Keratinocyte (primary cell): ENCODE measurements at regions not wholly inside any gene's neighbourhood (a gene's known extent, or its start where the extent isn't known, plus 50 kb on each side); places are given as distances from the start of the nearest gene placed in this dataset.
"Not testable (repeated sequence)": the region's sequence is repeated elsewhere in the genome, so short reads cannot be mapped to it uniquely, and the experiment has no call there.

Experiments
- DNase-seq: peaks from one replicate; pipeline ENCODE4 v3.0.0-alpha.2; 2011; ENCODE audit warnings: low read depth, missing footprints, low spot score
- FAIRE-seq: peaks from 2 replicates; lab custom pipeline; 2011; peaks lifted over from hg19 to GRCh38; lab: Jason Lieb, UNC
- H2AFZ ChIP-seq: 2 replicates; pipeline ENCODE4 v1.6.0; 2012; ENCODE audit warnings: low read length, control low read depth, inconsistent platforms; ENCODE audit not compliant: control insufficient read depth
- H3K27ac ChIP-seq: 2 replicates; pipeline ENCODE4 v1.5.1; 2011; ENCODE audit warnings: low read length; ENCODE audit not compliant: control insufficient read depth, insufficient read depth
- H3K27me3 ChIP-seq: 3 replicates; pipeline ENCODE4 v1.6.0; 2011; ENCODE audit warnings: low read length; ENCODE audit not compliant: control insufficient read depth, insufficient read depth; ENCODE audit errors: extremely low read depth
- H3K36me3 ChIP-seq, 2 experiments: 2 replicates in 1 of 2; 3 replicates in 1 of 2; pipeline ENCODE4 v1.5.1; 2011; ENCODE audit warnings: low read length in 2 of 2, mild to moderate bottlenecking in 1 of 2; ENCODE audit not compliant: control insufficient read depth in 2 of 2, insufficient read depth in 2 of 2; ENCODE audit errors: extremely low read depth in 1 of 2
- H3K4me1 ChIP-seq: 3 replicates; pipeline ENCODE4 v1.5.1; 2011; ENCODE audit warnings: low read length; ENCODE audit not compliant: control insufficient read depth, insufficient read depth; ENCODE audit errors: extremely low read depth
- H3K4me2 ChIP-seq: 3 replicates; pipeline ENCODE4 v1.6.0; 2011; ENCODE audit warnings: low read depth, low read length; ENCODE audit not compliant: control insufficient read depth, insufficient read depth; ENCODE audit errors: extremely low read depth
- H3K4me3 ChIP-seq, 3 experiments: fragments of 200-600 bp in 1 of 3; sonication (generic) in 1 of 3; 2 replicates in 2 of 3; 3 replicates in 1 of 3; pipeline ENCODE4 v1.5.1; 2011 to 2016; ENCODE audit warnings: low read length in 3 of 3, mild to moderate bottlenecking in 3 of 3, control low read depth in 2 of 3, inconsistent platforms in 1 of 3, low read depth in 1 of 3, mixed read lengths in 1 of 3, mixed run types in 1 of 3, moderate library complexity in 1 of 3; ENCODE audit not compliant: control insufficient read depth in 2 of 3, insufficient read depth in 2 of 3; ENCODE audit errors: extremely low read depth in 1 of 3
- H3K79me2 ChIP-seq: 2 replicates; pipeline ENCODE4 v1.6.0; 2012; ENCODE audit warnings: low read length; ENCODE audit not compliant: control insufficient read depth, insufficient read depth
- H3K9ac ChIP-seq: 3 replicates; pipeline ENCODE4 v1.6.0; 2011; ENCODE audit warnings: low read length; ENCODE audit not compliant: control insufficient read depth, insufficient read depth; ENCODE audit errors: extremely low read depth
- H3K9me1 ChIP-seq: 3 replicates; pipeline ENCODE4 v1.6.0; 2011; ENCODE audit warnings: low read length; ENCODE audit not compliant: control insufficient read depth, insufficient read depth; ENCODE audit errors: extremely low read depth
- H3K9me3 ChIP-seq: 2 replicates; pipeline ENCODE4 v1.5.1; 2012; ENCODE audit warnings: low read depth, low read length; ENCODE audit not compliant: control insufficient read depth
- H4K20me1 ChIP-seq: 3 replicates; pipeline ENCODE4 v1.6.0; 2011; ENCODE audit warnings: low read length; ENCODE audit not compliant: control insufficient read depth, insufficient read depth; ENCODE audit errors: extremely low read depth
- EZH2 ChIP-seq: IDR thresholded peaks from one replicate; pipeline ENCODE4 v1.6.1; 2012; ENCODE audit warnings: inconsistent platforms, mild to moderate bottlenecking, low read length, moderate library complexity
- dilution Hi-C: fragments of 300-500 bp; cut with MboI; formaldehyde crosslinking; loops from one replicate; pipeline ENCODE4 v1.7.0; 2020; ENCODE audit warnings: low sequenced_read_pairs; ENCODE audit not compliant: extremely low pct_ligation_motif_present
- TF ChIP-seq, protein P1 (sequence below), 3 experiments: IDR thresholded peaks in 1 of 3; conservative IDR thresholded peaks in 1 of 3; optimal IDR thresholded peaks in 1 of 3; 2 replicates in 2 of 3; 3 replicates in 1 of 3; pipeline versions ENCODE3 to v1.5.1; 2011; ENCODE audit warnings: low read length in 3 of 3, mild to moderate bottlenecking in 3 of 3, moderate library complexity in 2 of 3, control low read depth in 1 of 3, inconsistent platforms in 1 of 3; ENCODE audit not compliant: insufficient read depth in 2 of 3; ENCODE audit errors: extremely low read depth in 1 of 3

DNA sequence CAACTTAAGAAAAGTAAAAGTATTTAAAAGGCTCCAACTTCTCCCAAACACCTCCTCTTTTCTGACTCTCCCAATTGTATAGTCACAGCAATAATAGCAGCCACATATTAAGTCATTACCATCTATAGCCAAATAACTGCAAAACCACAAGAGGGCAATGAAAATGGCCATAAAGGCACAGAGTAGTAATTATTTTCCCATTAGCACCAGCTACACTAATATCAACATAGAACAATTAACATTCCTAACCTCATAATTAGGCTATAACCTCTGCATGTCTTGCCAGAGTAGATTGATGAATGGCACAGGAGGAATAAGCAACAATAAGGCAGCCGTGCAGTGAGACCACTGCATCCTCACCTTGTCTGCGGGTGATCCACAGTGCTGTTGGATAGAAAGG, 226.4 kb upstream of the SERP2 start:
- H3K9ac ChIP-seq, result no peak overlapping the region
- no peak overlapping the region for H2AFZ ChIP-seq
- no peaks in the 10 kb centered on the region for H3K36me3 ChIP-seq
- TF ChIP-seq, protein P1, sequence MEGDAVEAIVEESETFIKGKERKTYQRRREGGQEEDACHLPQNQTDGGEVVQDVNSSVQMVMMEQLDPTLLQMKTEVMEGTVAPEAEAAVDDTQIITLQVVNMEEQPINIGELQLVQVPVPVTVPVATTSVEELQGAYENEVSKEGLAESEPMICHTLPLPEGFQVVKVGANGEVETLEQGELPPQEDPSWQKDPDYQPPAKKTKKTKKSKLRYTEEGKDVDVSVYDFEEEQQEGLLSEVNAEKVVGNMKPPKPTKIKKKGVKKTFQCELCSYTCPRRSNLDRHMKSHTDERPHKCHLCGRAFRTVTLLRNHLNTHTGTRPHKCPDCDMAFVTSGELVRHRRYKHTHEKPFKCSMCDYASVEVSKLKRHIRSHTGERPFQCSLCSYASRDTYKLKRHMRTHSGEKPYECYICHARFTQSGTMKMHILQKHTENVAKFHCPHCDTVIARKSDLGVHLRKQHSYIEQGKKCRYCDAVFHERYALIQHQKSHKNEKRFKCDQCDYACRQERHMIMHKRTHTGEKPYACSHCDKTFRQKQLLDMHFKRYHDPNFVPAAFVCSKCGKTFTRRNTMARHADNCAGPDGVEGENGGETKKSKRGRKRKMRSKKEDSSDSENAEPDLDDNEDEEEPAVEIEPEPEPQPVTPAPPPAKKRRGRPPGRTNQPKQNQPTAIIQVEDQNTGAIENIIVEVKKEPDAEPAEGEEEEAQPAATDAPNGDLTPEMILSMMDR (optimal IDR thresholded peaks at IDR 0.05 in 1 of 3, IDR thresholded peaks at IDR 0.05 in 1 of 3, conservative IDR thresholded peaks at IDR 0.05 in 1 of 3; ENCODE audit: extremely low read depth in 1 of 3, insufficient read depth in 2 of 3, low read length in 3 of 3), result no peak
- TF ChIP-seq EZH2, result no peak
- no peaks in the 10 kb centered on the region for H3K9me1 ChIP-seq
- no peak overlapping the region for H3K4me3 ChIP-seq
- H3K27ac ChIP-seq, result no peak overlapping the region
- FAIRE-seq (no peak), DNase-seq (no peak)
- dilution Hi-C loops, result no loop called here
- no peaks in the 10 kb centered on the region for H3K9me3 ChIP-seq
- no peak overlapping the region for H3K4me2 ChIP-seq
- H3K79me2 ChIP-seq, result no peaks in the 10 kb centered on the region
- H4K20me1 ChIP-seq, result no peaks in the 10 kb centered on the region
- no peaks in the 10 kb centered on the region for H3K27me3 ChIP-seq
- peaks cover 20% of the 10 kb centered on the region for H3K4me1 ChIP-seq

DNA sequence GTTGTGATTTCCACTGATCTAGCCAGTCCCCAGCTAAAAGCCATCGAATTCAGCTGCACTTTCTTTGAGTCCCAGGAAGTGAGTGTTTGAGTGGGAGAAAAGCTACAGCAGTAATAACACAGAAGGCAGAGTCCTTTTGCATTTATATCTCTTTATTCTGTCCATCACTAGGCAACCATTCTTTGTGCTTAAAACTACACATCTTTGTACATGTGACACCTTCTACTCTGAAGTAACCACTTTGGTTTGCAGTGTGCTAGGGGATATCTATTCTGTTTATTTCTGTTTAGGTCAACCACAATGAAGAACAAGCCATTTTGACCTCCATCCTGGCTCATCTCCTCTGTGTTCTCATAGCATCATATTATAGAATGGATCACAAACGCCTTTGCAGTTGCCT, 226.0 kb upstream of the SERP2 start:
- H3K9me3 ChIP-seq, result no peaks in the 10 kb centered on the region
- no peak for FAIRE-seq
- H3K9me1 ChIP-seq, result no peaks in the 10 kb centered on the region
- no peak overlapping the region for H3K9ac ChIP-seq
- no peaks in the 10 kb centered on the region for H3K36me3 ChIP-seq
- peaks cover 17% of the 10 kb centered on the region for H3K4me1 ChIP-seq
- no peak overlapping the region for H3K4me2 ChIP-seq
- no peak for DNase-seq
- no peaks in the 10 kb centered on the region for H3K27me3 ChIP-seq
- H4K20me1 ChIP-seq, result no peaks in the 10 kb centered on the region
- no peaks in the 10 kb centered on the region for H3K79me2 ChIP-seq
- H3K27ac ChIP-seq, result no peak overlapping the region
- TF ChIP-seq EZH2, result no peak
- H3K4me3 ChIP-seq, result no peak overlapping the region
- dilution Hi-C loops, result no loop called here
- H2AFZ ChIP-seq, result no peak overlapping the region

DNA sequence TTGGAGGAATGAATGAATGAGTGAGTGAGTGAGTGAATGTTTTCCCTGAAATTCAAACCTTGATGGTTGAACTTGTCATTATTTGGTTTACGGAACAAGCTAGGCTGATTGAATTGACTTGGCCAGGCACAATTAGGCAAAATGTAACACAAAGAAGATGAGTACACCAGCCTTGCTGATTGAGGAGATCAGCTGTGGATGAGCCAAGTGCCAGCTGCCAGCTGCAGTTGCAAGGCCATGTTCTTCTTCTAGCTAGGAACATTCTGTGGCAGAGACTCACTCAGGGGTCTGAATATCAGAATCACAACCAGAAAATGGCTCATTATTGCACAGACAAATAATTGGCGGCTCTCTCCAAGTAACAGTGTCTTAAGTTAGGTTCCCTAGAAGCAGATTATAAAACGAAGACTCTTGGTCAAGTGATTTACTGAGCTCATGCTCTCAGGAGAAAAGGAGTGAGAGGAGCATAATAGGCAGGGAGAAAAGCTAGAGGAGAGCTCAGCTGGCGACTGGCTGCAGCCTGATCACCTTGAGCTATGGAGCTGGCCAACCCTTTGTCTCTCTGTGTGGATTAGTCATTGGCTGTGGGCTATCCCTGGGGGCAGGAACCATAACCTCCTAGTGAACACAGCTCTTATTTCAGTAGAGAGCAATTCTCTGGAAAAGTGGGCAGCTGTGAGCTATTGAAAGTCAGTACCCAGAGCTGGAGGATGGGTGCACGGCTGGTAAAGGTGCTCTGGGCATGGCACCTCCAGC, 225.3 kb upstream of the SERP2 start:
- Histone ChIP-seq H3K4me1 (peaks cover 10% of the 10 kb centered on the region), H3K4me3 (no peak overlapping the region), H2AFZ (no peak overlapping the region), H3K9ac (no peak overlapping the region), H3K79me2 (no peaks in the 10 kb centered on the region), H3K9me1 (no peaks in the 10 kb centered on the region), H3K27ac (no peak overlapping the region), H4K20me1 (no peaks in the 10 kb centered on the region), H3K4me2 (no peak overlapping the region), H3K36me3 (no peaks in the 10 kb centered on the region), H3K9me3 (no peaks in the 10 kb centered on the region), H3K27me3 (no peaks in the 10 kb centered on the region)
- TF ChIP-seq EZH2, result no peak
- TF ChIP-seq, protein P1 (optimal IDR thresholded peaks at IDR 0.05 in 1 of 3, IDR thresholded peaks at IDR 0.05 in 1 of 3, conservative IDR thresholded peaks at IDR 0.05 in 1 of 3; ENCODE audit: extremely low read depth in 1 of 3, insufficient read depth in 2 of 3, low read length in 3 of 3), result no peak
- DNase-seq (no peak), FAIRE-seq (no peak)
- dilution Hi-C loops, result no loop called here

DNA sequence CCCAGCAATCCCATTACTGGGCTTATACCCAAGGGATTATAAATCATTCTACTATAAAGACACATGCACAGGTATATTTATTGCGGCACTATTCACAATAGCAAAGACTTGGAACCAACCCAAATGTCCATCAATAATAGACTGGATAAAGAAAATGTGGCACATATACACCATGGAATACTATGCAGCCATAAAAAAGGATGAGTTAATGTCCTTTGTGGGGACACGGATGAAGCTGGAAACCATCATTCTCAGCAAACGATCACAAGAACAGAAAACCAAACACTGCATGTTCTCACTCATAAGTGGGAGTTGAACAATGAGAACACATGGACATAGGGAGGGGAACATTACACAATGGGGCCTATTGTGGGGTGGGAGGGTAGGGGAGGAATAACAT, 224.4 kb upstream of the SERP2 start:
- H3K4me1 ChIP-seq, H3K27me3 ChIP-seq, H3K9me1 ChIP-seq, H3K4me3 ChIP-seq, H4K20me1 ChIP-seq, H3K79me2 ChIP-seq, H3K36me3 ChIP-seq, DNase-seq, FAIRE-seq, H3K27ac ChIP-seq, H3K9me3 ChIP-seq, H3K4me2 ChIP-seq, H3K9ac ChIP-seq, H2AFZ ChIP-seq, dilution Hi-C loops: not testable (repeated sequence)
